ENCODE measurements at regions not wholly inside any gene's neighbourhood (a gene's known extent, or its start where the extent isn't known, plus 50 kb on each side); places are given as distances from the start of the nearest gene placed in this dataset.

DNA sequence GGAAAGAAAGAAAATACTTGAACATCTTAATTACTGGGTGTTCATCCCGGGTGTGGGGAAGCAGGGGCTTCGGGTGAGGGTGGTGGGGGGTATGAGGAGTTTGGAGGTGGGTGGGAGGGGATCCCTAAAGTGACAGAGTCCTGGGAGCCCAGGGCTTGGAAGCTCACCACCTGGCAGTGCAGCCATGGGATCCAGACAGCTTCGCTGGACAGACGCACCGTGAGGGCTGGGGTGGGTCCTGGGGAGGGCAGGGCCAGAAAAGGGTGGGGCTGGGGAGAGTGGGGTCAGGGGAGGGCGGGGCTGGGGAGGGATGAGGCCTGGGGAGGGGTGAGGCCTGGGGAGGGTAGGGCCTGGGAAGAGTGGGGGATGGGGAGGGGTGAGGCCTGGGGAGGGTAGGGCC, 127.5 kb upstream of the LPCAT1 start:
- TF ChIP-seq FOXM1 (IDR thresholded peaks at IDR 0.05; ENCODE audit: borderline replicate concordance, low read depth), result no peak
- TF ChIP-seq, protein P1, sequence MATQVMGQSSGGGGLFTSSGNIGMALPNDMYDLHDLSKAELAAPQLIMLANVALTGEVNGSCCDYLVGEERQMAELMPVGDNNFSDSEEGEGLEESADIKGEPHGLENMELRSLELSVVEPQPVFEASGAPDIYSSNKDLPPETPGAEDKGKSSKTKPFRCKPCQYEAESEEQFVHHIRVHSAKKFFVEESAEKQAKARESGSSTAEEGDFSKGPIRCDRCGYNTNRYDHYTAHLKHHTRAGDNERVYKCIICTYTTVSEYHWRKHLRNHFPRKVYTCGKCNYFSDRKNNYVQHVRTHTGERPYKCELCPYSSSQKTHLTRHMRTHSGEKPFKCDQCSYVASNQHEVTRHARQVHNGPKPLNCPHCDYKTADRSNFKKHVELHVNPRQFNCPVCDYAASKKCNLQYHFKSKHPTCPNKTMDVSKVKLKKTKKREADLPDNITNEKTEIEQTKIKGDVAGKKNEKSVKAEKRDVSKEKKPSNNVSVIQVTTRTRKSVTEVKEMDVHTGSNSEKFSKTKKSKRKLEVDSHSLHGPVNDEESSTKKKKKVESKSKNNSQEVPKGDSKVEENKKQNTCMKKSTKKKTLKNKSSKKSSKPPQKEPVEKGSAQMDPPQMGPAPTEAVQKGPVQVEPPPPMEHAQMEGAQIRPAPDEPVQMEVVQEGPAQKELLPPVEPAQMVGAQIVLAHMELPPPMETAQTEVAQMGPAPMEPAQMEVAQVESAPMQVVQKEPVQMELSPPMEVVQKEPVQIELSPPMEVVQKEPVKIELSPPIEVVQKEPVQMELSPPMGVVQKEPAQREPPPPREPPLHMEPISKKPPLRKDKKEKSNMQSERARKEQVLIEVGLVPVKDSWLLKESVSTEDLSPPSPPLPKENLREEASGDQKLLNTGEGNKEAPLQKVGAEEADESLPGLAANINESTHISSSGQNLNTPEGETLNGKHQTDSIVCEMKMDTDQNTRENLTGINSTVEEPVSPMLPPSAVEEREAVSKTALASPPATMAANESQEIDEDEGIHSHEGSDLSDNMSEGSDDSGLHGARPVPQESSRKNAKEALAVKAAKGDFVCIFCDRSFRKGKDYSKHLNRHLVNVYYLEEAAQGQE (IDR thresholded peaks at IDR 0.05; ENCODE audit: low read depth), result no peak
- no peak for TF ChIP-seq YY1 (IDR thresholded peaks at IDR 0.05; ENCODE audit: low read depth)
- no peak for TF ChIP-seq ZBTB7A (IDR thresholded peaks at IDR 0.05; ENCODE audit: low read depth)
- TF ChIP-seq, protein P2, sequence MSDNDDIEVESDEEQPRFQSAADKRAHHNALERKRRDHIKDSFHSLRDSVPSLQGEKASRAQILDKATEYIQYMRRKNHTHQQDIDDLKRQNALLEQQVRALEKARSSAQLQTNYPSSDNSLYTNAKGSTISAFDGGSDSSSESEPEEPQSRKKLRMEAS (IDR thresholded peaks at IDR 0.05), result no peak
- TF ChIP-seq TAF1 (IDR thresholded peaks at IDR 0.05; ENCODE audit: low read depth), result no peak
- TF ChIP-seq CREB1 (IDR thresholded peaks at IDR 0.05; ENCODE audit: low read depth), result no peak
- no peak for TF ChIP-seq RAD21 (IDR thresholded peaks at IDR 0.05; ENCODE audit: low read depth)
- no peak for TF ChIP-seq NFIC (IDR thresholded peaks at IDR 0.05)
- TF ChIP-seq CEBPB (IDR thresholded peaks at IDR 0.05), result no peak

DNA sequence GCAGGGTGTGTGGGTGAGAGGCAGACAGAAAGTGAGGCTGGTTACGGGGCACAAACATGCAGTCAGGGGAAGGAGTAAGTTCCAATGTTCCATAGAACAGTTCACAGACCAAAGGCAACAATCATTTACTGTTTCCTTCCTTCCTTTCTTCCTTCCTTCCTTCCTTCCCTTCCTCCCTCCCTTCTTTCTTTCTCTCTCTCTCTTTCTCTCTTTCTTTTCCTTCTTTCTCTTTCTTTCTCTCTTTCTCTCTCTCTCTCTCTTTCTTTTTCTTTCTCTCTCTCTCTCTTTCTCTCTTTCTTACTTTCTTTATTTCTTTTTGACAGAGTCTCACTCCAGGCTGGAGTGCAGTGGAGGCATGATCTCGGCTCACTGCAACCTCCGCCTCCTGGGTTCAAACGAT, 125.8 kb upstream of the LPCAT1 start:
- TF ChIP-seq, protein P2 (IDR thresholded peaks at IDR 0.05), result no peak
- no peak for TF ChIP-seq TEAD4 (IDR thresholded peaks at IDR 0.05)

DNA sequence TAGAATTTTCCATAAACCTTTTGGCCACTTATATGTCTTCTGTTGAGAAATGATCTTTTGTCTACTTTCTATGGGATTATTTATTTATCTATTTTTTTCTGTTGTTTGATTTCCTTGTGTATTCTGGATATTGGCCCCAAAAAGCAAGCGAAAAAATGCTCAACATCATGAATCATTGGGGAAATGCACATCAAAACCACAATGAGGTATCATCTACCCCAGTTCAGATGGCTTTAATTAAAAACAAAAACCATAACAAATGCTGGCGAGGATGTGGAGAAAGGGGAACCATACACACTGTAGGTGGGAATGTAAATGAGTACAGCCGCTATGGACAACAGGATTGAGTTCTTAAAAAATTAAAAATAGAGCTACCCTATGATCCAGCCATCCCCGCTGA, 125.0 kb upstream of the LPCAT1 start:
- TF ChIP-seq RAD21 (IDR thresholded peaks at IDR 0.05; ENCODE audit: low read depth) (no peak), CREB1 (IDR thresholded peaks at IDR 0.05; ENCODE audit: low read depth) (no peak), TAF1 (IDR thresholded peaks at IDR 0.05; ENCODE audit: low read depth) (no peak), FOXM1 (IDR thresholded peaks at IDR 0.05; ENCODE audit: borderline replicate concordance, low read depth) (no peak)
- TF ChIP-seq, protein P2 (IDR thresholded peaks at IDR 0.05), result no peak

DNA sequence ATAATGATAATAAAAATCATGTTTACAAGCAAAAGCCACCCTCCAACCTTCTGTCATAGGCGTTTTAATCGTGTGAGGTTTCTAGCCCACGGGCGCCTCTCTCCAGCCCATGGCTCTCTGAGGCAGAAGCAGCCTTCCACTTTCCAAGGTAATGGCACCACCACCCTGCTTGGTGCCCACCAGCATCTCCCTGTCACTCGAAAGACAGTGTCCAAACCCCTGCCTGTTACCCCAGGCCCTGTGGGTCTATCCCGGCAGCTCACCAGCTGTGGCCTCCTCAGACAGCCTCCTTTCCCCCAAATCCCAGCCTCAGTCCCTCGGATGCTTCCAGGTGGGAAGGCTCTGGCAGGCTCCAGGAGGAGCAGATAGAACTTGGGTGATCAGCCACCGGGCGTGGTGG, 123.8 kb upstream of the LPCAT1 start:
- TF ChIP-seq EGR1 (IDR thresholded peaks at IDR 0.05) (no peak), FOXM1 (IDR thresholded peaks at IDR 0.05; ENCODE audit: borderline replicate concordance, low read depth) (no peak), CREB1 (IDR thresholded peaks at IDR 0.05; ENCODE audit: low read depth) (no peak), TEAD4 (IDR thresholded peaks at IDR 0.05) (no peak), CEBPB (IDR thresholded peaks at IDR 0.05) (no peak), YY1 (IDR thresholded peaks at IDR 0.05; ENCODE audit: low read depth) (no peak), TCF12 (IDR thresholded peaks at IDR 0.05; ENCODE audit: low read depth) (no peak), RAD21 (IDR thresholded peaks at IDR 0.05; ENCODE audit: low read depth) (no peak), TAF1 (IDR thresholded peaks at IDR 0.05; ENCODE audit: low read depth) (no peak)
- TF ChIP-seq, protein P2 (IDR thresholded peaks at IDR 0.05), result no peak
- TF ChIP-seq, protein P1 (IDR thresholded peaks at IDR 0.05; ENCODE audit: low read depth), result no peak
- TF ChIP-seq, protein P3, sequence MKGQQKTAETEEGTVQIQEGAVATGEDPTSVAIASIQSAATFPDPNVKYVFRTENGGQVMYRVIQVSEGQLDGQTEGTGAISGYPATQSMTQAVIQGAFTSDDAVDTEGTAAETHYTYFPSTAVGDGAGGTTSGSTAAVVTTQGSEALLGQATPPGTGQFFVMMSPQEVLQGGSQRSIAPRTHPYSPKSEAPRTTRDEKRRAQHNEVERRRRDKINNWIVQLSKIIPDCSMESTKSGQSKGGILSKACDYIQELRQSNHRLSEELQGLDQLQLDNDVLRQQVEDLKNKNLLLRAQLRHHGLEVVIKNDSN (IDR thresholded peaks at IDR 0.05), result no peak

DNA sequence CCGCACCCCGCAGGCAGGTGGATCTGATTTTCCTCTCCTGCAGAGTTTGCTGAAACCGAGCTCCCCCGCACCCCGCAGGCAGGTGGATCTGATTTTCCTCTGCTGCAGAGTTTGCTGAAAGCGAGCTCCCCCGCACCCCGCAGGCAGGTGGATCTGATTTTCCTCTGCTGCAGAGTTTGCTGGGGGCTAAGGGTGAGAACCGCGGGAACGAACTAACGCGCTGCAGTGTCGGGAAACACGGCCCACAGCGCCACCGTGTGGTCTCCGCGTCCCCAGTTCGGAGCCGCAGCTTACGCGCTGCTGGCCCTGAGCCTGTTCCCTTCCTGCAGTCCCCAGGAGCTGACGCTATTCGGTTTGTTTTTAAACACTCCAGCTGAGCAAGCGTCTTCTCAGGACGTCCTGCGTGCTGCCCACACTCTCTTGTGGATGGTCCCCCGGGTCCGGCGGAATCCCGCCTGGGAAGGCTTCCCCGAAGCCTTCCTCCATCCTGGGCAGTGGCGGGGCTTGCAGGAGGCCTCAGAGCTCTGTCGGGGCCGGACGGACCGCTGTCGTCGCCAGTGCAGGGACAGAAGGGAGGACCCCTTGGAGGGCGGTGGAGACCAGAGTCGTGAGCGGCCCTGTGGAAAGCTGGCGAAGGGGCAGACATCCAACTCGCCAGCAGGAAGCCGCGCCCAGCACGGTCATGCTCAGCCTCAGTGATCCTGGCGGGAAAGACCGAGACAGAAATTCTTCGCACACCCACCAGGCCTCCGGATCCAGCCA, 121.2 kb upstream of the LPCAT1 start:
- TF ChIP-seq TCF12 (IDR thresholded peaks at IDR 0.05; ENCODE audit: low read depth), result no peak
- TF ChIP-seq, protein P1 (IDR thresholded peaks at IDR 0.05; ENCODE audit: low read depth), result no peak
- TF ChIP-seq ZBTB7A (IDR thresholded peaks at IDR 0.05; ENCODE audit: low read depth), result no peak
- no peak for TF ChIP-seq TEAD4 (IDR thresholded peaks at IDR 0.05)
- TF ChIP-seq EP300 (IDR thresholded peaks at IDR 0.05; ENCODE audit: borderline replicate concordance), result no peak
- TF ChIP-seq NFIC (IDR thresholded peaks at IDR 0.05), result no peak
- TF ChIP-seq, protein P2 (IDR thresholded peaks at IDR 0.05), result no peak
- peak; percentile 82 for TF ChIP-seq RAD21 (IDR thresholded peaks at IDR 0.05; ENCODE audit: low read depth)
